NCI-H510A treated with DMSO at 0.1 percent for 48 hours (cell line): ENCODE measurements at regions not wholly inside any gene's neighbourhood (a gene's known extent, or its start where the extent isn't known, plus 50 kb on each side); places are given as distances from the start of the nearest gene placed in this dataset.
"Not testable (repeated sequence)": the region's sequence is repeated elsewhere in the genome, so short reads cannot be mapped to it uniquely, and the experiment has no call there.

Experiments
- DNase-seq: peaks from one replicate; lab custom pipeline; 2025; lab: John Stamatoyannopoulos, UW

GRCh38 chr6:119540417-119540816 is 190.9 kb upstream of the MAN1A1 start:
- DNase-seq: no peak

DNA sequence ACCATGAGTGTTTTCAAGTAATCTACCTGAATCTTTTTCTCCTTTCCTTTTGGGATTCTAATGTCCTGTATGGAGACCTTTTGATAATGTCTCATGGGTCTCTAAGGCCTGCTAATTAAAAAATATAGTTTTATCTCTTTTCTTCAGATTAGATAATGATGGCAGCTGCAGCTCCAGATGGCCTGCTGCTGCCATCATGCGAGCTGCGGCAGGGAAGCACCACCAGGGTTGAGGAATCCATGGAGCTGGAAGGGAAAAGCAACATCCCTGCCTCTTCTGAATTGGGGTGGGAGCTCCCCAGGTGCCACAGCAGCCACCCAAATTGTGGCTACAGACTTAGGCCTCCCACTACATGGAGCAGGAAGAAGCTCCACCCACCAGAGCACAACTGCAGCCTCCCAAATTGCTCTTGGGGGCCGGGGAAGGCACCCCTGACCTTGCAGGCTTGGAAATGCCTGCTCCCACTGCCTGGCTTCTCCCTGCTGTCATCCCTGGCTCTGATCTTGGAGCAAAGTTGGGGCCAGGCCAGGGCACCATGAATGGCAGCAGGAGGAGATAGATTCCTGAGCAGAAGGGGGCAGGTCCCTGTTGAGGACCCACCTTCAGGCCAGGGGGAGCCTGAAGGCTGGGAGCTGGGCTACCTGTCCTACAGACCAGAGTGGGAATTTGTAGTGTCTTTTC is 189.6 kb upstream of the MAN1A1 start:
- DNase-seq: no peak

DNA sequence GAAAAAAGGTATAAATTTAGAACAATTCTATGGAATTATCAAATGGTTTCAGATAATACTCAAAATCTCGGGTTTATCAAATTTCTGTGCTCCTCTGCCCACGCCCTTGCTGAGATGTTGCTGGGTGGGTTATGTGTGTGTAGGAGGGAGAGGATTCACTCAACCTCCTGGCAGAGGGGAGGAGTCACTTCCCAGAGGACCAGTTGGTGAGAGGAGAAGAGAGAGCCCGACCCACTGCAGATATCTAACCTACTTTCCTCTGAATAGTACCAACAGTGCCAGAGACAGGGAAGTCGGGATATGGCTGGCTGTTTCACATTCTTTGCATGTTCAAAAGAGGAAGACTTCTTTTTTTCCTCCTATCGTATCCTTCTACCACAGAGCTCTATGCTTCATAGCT is 187.1 kb upstream of the MAN1A1 start:
- no peak for DNase-seq

DNA sequence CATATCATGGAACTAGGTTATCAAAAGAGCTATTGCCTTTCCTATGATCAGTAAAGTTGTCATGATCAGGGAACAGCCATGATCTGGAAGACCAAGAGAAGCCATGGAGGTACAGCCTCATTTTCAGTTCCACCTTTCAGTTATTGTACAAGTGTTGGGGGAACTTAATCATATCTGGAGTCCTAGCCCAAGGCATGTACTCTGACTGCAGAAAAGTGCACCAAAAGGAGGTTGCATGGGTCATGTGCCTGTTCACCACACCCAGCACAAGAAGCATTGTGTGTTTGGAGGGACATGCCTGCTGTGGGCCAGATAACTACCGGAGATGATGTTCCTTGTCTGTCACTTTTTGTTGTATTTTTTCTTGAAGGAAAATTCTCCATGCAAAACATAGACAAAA is 185.8 kb upstream of the MAN1A1 start:
- no peak for DNase-seq

GRCh38 chr6:119533603-119534279 is 184.2 kb upstream of the MAN1A1 start:
- DNase-seq: peak; percentile 28

- DNase-seq: no peak
These were observed 177.6 kb upstream of the MAN1A1 start for GRCh38 chr6:119527231-119527578.

DNA sequence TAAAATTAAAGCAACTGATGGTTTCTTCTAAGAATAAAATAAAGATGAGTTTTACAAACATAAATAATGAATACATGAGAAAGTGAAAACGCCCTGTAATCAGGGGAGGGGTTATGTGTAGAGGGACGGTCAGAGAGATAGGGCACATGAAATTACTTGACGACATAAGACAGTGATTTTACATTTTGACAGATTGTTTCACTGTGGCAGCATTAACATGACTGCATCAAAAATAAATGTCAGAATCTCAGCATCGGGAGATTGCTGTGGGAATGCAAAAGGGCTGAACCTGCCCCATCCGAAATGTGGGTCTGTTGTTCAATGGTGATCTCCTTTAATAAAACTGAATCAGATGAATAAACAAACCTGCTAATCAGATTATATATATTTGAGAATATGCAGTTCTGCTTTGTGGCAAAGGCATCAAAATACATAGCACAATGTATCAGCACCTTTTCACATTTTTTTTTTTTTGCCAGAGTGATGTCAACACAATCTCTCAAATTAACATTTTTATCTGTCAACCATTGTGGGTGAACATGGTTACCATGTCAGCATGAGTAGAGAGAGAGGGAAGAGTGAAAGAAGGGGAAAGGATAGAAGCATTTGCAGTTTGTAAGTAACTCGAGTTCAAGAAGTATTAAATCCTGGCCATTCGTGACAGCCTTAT is 177.1 kb upstream of the MAN1A1 start:
- DNase-seq: no peak

DNA sequence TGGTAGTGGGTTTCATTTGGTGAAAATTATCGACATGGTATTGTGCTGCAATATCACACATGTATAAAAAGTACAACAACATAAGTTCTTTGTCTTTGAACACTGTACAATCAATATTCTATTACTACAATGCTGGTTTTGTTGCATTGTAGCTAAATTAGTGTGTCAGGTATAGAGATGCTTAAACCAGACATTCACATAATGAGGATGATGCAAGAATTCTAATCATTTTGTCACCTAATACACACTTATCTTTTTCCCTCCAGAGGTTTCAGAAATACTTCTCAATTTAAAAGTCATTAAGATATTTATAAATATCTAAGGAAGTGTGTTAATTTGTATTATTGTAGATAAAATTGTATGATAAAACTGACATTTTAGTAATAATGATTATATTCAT is 174.8 kb upstream of the MAN1A1 start:
- no peak for DNase-seq

DNA sequence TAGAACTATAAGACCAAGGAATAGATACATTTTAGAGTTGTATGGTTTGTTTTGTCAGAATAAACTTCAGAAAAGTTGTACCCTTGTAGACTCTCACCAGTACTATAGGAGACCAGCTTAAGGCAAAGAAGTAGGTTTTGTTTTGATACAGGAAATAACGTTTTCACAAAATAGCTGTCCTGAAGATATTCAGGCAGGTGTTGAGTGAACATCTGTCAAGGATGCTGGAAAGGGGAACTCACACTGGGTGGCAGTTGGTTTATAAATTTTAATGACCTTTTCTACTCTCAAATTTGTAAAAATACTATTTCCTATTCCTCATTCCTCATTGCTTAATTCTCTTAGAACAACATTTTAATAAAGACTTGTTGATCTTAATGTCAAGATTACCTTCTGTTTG is 174.0 kb upstream of the MAN1A1 start:
- DNase-seq: no peak

DNA sequence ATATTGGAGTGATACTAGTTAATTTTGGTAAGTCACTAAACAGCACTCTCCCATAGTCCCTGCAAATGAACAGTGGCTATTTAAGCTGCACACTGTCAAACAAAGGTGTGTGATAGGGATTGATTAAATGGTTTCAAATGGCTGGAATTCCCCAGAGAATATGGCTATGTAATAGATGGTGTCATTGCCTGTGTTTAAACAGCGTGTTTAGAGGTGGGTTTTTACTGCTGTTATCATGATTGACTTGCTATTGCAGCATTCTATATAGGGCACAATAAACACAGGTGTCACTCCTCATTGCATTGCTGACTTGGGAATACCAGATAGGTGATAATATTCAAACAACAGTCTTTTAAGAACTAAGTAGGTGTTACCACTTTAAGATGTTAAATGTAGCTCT is 171.7 kb upstream of the MAN1A1 start:
- no peak for DNase-seq

DNA sequence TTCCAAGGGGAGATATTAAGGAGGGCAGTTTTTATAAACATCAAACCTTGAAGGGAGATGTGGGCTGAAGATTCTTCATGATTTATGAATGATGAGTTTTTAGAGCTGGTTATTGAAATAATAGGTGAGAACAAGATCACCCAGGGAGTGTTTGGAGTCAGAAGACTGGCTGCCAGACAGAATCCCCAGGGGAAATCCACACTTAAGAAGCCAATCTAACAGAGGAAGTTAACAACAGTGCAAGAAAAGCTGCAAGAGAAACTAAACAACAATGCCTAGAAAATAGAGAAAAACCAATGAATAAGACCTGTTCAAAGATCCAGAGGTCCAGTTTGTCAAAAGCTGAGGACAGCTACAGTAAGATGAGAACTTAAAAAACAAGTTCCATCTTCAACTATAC is 167.9 kb upstream of the MAN1A1 start:
- DNase-seq: no peak

DNA sequence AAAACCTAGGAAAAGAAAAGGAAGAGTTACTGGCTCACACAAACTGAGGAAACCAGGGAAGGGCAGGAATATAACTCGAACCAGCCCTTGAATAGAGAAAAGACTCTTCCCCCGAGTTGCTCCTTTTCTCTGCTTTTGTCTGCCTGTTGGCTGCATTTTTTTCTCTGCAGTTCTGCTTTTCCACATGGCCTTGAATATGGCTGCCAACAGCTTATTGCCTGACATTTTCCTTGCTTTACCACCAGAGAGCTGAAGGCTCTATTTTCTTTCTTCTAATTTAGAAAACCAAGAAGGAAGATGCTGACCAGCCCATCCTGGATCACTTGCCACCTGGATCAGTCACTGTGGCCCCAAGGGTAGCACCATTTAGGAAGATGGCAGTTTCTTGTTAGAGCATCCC is 164.8 kb upstream of the MAN1A1 start:
- no peak for DNase-seq

DNA sequence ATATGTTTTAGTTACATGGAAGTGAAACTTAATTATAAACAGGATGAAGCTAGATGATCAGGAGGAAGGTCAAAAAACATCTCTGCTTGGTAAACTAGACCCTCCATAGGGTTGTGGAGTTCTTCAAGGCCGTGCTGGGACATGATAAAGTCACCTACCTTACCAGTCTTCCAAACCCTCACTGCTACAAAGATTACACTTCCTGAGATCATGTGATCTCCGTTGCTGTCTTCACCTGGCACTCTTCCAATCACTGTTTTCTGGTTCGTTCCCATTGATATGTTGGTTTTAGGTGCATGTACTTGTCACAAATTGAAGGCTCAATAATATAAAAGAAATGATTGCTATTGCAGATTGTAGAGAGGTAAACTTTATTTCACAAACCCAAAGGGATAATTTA is 161.5 kb upstream of the MAN1A1 start:
- DNase-seq: peak; percentile 14

GRCh38 chr6:119510246-119510645 is 160.7 kb upstream of the MAN1A1 start:
- DNase-seq: no peak

GRCh38 chr6:119506631-119507174 is 157.1 kb upstream of the MAN1A1 start:
- DNase-seq: no peak

- DNase-seq: no peak
These were observed 152.4 kb upstream of the MAN1A1 start for GRCh38 chr6:119501798-119502483.

DNA sequence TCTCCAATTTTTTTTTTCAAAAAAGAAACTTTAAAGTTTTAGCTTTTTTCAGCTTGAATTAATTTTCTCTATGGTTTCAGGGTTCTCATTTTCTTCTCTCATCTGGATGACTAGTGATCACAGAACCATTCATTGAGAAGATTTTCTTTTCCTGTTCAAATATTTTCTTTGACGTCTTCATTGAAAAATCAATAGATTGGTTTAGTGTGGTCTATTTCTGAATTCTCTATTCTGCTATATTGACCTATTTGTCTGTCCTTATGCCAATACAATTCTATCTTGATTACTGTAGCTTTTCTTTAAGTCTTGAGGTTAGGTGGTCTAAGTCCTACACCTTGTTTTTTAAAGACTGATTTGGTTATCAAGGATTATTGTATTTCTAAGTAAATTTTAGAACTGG is 150.2 kb upstream of the MAN1A1 start:
- DNase-seq: no peak

GRCh38 chr6:119497988-119498727 is 148.6 kb upstream of the MAN1A1 start:
- peak; percentile 36 for DNase-seq

- peak; percentile 67 for DNase-seq
These were observed 145.7 kb upstream of the MAN1A1 start for GRCh38 chr6:119495230-119495683.

GRCh38 chr6:119493980-119494379 is 144.4 kb upstream of the MAN1A1 start:
- DNase-seq: peak; percentile 91

GRCh38 chr6:119491112-119491511 is 141.6 kb upstream of the MAN1A1 start:
- not testable (repeated sequence) for DNase-seq

DNA sequence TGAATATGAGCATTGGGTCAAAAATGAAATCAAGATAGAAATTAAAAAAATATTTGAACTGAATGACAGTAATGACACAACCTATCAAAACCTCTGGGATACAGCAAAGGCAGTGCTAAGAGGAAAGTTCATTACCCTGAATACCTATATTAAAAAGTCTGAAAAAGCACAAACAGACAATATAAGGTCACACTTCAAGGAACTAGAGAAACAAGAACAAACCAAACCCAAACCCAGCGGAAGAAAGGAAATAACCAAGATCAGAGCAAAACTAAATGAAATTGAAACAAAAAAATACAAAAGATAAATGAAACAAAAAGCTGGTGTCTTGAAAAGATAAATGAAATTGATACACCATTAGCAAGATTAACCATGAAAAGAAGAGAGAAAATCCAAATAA is 140.5 kb upstream of the MAN1A1 start:
- not testable (repeated sequence) for DNase-seq
